ENCODE measurements at regions not wholly inside any gene's neighbourhood (a gene's known extent, or its start where the extent isn't known, plus 50 kb on each side); places are given as distances from the start of the nearest gene placed in this dataset.

DNA sequence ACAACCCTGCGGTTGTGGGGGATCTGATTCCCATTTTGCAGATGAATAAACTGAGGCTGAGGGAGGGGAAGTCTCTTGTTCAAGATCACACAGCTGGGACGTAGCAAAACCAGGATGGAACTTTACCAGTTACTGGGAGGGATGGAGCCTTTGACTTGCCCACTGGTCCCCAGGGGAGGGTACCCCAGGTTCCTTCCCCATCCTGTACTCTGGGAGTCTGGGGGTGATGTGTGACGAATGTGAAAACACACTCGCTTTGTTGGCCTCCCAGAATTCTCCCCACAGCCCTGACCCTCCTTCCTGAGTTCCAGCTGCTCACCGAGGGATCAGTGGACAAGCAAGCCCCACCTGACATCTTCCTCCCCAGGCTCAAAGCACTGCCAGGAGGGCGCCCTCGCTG is 135.1 kb downstream of the NSG2 start (continued):
- TF ChIP-seq, protein P1, sequence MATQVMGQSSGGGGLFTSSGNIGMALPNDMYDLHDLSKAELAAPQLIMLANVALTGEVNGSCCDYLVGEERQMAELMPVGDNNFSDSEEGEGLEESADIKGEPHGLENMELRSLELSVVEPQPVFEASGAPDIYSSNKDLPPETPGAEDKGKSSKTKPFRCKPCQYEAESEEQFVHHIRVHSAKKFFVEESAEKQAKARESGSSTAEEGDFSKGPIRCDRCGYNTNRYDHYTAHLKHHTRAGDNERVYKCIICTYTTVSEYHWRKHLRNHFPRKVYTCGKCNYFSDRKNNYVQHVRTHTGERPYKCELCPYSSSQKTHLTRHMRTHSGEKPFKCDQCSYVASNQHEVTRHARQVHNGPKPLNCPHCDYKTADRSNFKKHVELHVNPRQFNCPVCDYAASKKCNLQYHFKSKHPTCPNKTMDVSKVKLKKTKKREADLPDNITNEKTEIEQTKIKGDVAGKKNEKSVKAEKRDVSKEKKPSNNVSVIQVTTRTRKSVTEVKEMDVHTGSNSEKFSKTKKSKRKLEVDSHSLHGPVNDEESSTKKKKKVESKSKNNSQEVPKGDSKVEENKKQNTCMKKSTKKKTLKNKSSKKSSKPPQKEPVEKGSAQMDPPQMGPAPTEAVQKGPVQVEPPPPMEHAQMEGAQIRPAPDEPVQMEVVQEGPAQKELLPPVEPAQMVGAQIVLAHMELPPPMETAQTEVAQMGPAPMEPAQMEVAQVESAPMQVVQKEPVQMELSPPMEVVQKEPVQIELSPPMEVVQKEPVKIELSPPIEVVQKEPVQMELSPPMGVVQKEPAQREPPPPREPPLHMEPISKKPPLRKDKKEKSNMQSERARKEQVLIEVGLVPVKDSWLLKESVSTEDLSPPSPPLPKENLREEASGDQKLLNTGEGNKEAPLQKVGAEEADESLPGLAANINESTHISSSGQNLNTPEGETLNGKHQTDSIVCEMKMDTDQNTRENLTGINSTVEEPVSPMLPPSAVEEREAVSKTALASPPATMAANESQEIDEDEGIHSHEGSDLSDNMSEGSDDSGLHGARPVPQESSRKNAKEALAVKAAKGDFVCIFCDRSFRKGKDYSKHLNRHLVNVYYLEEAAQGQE (IDR thresholded peaks at IDR 0.05; ENCODE audit: low read depth): no peak

DNA sequence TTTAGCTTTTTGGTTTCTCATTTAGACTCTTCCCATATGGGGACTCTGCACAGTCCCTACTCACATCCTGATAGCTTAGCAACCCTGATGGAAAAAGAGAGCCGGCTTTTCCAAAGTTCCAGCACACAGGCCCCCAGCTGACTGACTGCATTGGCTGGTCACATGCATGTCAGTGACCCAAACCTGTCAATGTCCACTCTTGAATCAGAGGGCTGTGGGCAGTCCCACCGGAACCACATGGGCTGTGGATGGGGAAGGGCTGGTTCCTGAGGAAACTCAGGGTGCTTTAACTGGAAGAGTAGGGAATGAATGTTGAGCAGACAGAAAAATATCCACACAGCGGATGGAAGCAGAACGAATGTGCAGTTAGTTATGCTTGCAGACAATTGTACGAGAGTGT is 136.6 kb downstream of the NSG2 start:
- POLR2A ChIA-PET: no interaction called here
- H3K9ac ChIP-seq (ENCODE audit: low read length): no peak overlapping the region
- RAD21 ChIA-PET (ENCODE audit: low non-redundant PET in 1 of 2, low total read pairs in 2 of 2, uncharacterized antibody in 2 of 2, unreplicated experiment in 2 of 2): no interaction called here
- no TSS peak for BruUV-seq (replicated peaks)
- intact Hi-C loops (cut with micrococcal nuclease): no loop called here
- no peak for DNase-seq (ENCODE audit: low read depth, low spot score)
- no peaks in the 10 kb centered on the region for H3K9me3 ChIP-seq (ENCODE audit: control insufficient read depth in 1 of 2, insufficient read depth in 1 of 2, low read depth in 1 of 2, low read length in 2 of 2)
- TF ChIP-seq POLR2A (IDR thresholded peaks at IDR 0.05; ENCODE audit: borderline replicate concordance, extremely low read depth, insufficient read depth, insufficient read length) (no peak), ZNF274 (IDR thresholded peaks at IDR 0.05; ENCODE audit: low read depth, low read length) (no peak), SRF (IDR thresholded peaks at IDR 0.05; ENCODE audit: low read depth) (no peak), RAD21 (IDR thresholded peaks at IDR 0.05; ENCODE audit: low read depth) (no peak), FOSL1 (IDR thresholded peaks at IDR 0.05; ENCODE audit: low read depth) (no peak), ELF1 (IDR thresholded peaks at IDR 0.05; ENCODE audit: borderline replicate concordance, low read depth) (no peak), EGR1 (IDR thresholded peaks at IDR 0.05; ENCODE audit: low read depth) (no peak), CEBPB (IDR thresholded peaks at IDR 0.05; ENCODE audit: low read depth) (no peak)
- TF ChIP-seq, protein P2, sequence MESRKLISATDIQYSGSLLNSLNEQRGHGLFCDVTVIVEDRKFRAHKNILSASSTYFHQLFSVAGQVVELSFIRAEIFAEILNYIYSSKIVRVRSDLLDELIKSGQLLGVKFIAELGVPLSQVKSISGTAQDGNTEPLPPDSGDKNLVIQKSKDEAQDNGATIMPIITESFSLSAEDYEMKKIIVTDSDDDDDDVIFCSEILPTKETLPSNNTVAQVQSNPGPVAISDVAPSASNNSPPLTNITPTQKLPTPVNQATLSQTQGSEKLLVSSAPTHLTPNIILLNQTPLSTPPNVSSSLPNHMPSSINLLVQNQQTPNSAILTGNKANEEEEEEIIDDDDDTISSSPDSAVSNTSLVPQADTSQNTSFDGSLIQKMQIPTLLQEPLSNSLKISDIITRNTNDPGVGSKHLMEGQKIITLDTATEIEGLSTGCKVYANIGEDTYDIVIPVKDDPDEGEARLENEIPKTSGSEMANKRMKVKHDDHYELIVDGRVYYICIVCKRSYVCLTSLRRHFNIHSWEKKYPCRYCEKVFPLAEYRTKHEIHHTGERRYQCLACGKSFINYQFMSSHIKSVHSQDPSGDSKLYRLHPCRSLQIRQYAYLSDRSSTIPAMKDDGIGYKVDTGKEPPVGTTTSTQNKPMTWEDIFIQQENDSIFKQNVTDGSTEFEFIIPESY (IDR thresholded peaks at IDR 0.05; ENCODE audit: extremely low read depth, insufficient replicate concordance, low read length): no peak
- TF ChIP-seq, protein P3, sequence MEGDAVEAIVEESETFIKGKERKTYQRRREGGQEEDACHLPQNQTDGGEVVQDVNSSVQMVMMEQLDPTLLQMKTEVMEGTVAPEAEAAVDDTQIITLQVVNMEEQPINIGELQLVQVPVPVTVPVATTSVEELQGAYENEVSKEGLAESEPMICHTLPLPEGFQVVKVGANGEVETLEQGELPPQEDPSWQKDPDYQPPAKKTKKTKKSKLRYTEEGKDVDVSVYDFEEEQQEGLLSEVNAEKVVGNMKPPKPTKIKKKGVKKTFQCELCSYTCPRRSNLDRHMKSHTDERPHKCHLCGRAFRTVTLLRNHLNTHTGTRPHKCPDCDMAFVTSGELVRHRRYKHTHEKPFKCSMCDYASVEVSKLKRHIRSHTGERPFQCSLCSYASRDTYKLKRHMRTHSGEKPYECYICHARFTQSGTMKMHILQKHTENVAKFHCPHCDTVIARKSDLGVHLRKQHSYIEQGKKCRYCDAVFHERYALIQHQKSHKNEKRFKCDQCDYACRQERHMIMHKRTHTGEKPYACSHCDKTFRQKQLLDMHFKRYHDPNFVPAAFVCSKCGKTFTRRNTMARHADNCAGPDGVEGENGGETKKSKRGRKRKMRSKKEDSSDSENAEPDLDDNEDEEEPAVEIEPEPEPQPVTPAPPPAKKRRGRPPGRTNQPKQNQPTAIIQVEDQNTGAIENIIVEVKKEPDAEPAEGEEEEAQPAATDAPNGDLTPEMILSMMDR (IDR thresholded peaks at IDR 0.05 in 2 of 3, conservative IDR thresholded peaks at IDR 0.05 in 1 of 3; ENCODE audit: borderline replicate concordance in 1 of 3, insufficient read depth in 1 of 3, low read depth in 2 of 3, low read length in 2 of 3): no peak
- TF ChIP-seq, protein P4, sequence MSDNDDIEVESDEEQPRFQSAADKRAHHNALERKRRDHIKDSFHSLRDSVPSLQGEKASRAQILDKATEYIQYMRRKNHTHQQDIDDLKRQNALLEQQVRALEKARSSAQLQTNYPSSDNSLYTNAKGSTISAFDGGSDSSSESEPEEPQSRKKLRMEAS (IDR thresholded peaks at IDR 0.05): no peak
- TF ChIP-seq, protein P5, sequence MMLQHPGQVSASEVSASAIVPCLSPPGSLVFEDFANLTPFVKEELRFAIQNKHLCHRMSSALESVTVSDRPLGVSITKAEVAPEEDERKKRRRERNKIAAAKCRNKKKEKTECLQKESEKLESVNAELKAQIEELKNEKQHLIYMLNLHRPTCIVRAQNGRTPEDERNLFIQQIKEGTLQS (IDR thresholded peaks at IDR 0.05): no peak
- H3K36me3 ChIP-seq (ENCODE audit: control insufficient read depth in 1 of 2, insufficient read depth in 2 of 2, low read length in 2 of 2): no peaks in the 10 kb centered on the region
- CTCF ChIA-PET: no interaction called here
- H4K20me1 ChIP-seq (ENCODE audit: insufficient read depth): no peaks in the 10 kb centered on the region
- peaks cover 20% of the 10 kb centered on the region; the same call in 1 of the 2 replicates for H3K27me3 ChIP-seq (ENCODE audit: insufficient read depth, low read length)
- H3K4me2 ChIP-seq (ENCODE audit: low read length): no peak overlapping the region
- no peak for ATAC-seq
- H2AFZ ChIP-seq (ENCODE audit: low read depth, low read length, poor library complexity, severe bottlenecking): no peak overlapping the region
- H3K4me3 ChIP-seq (replicated peaks in 1 of 2; ENCODE audit: low read depth in 1 of 2, low read length in 2 of 2): no peak overlapping the region
- H3K4me1 ChIP-seq (ENCODE audit: control insufficient read depth in 1 of 2, insufficient read depth in 2 of 2, low read length in 2 of 2): no peaks in the 10 kb centered on the region
- H3K9me2 ChIP-seq (ENCODE audit: insufficient read depth): no peaks in the 10 kb centered on the region
- no peak overlapping the region for H3K27ac ChIP-seq (ENCODE audit: low read depth, low read length)
- H3K79me2 ChIP-seq (ENCODE audit: insufficient read depth, low read length): no peaks in the 10 kb centered on the region

Data from HCT116 (cell line).